ENCODE measurements at regions not wholly inside any gene's neighbourhood (a gene's known extent, or its start where the extent isn't known, plus 50 kb on each side); places are given as distances from the start of the nearest gene placed in this dataset.

DNA sequence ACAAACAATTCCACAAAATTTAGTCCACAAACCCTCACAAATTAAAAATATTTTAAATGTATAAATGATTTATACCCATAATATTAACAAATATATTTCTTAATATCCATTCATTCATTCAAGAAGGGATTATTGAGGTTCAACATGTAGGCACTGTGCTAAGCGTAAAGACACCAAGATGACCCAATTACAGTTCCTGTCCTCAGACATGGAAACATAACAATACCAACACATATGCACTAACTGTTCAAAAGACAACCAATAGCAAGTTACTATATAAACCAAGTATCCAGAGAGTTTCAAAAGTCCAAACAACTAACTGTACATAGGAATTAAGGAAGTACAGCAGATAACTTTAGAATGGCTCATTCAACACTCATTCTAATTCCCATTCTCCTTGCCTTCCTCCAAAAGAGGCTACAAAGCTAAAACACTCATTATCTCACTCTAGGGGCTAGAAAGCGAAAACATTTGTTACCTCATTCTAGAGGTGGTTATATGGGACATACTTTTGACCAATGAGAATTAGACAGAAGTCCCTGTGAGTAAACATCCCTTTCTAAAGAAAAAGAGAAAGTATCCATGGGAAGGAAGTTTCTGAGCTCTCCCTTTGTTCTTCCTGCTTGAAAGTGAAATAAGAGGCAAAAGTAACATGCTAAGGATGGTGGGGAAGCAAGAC, 292.4 kb downstream of the ZEB2 start:
- no peak overlapping the region for H3K4me3 ChIP-seq (ENCODE audit: low read depth, low read length)
- DNase-seq (ENCODE audit: low read depth) = no peak
- TF ChIP-seq, protein P1, sequence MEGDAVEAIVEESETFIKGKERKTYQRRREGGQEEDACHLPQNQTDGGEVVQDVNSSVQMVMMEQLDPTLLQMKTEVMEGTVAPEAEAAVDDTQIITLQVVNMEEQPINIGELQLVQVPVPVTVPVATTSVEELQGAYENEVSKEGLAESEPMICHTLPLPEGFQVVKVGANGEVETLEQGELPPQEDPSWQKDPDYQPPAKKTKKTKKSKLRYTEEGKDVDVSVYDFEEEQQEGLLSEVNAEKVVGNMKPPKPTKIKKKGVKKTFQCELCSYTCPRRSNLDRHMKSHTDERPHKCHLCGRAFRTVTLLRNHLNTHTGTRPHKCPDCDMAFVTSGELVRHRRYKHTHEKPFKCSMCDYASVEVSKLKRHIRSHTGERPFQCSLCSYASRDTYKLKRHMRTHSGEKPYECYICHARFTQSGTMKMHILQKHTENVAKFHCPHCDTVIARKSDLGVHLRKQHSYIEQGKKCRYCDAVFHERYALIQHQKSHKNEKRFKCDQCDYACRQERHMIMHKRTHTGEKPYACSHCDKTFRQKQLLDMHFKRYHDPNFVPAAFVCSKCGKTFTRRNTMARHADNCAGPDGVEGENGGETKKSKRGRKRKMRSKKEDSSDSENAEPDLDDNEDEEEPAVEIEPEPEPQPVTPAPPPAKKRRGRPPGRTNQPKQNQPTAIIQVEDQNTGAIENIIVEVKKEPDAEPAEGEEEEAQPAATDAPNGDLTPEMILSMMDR (IDR thresholded peaks at IDR 0.05; ENCODE audit: insufficient read depth, low read depth, low read length) = no peak

DNA sequence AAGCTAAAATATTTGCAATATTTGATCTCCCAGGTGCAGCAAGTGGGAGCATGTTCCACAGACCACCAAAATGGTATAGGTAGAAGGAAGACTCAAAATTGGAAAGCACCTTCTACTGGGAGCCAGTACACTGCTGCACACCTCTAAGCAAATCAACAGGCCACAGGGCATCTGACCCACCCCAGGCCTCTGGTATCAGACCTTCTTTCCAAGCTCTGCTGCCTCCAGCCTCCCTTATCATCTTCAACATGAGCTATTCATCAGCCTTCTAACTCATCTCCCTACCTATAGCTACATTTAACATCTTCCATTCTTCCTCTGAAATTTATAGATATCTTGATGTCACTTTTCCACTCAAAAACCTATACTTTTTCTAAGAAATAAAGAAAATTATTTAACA, 294.8 kb downstream of the ZEB2 start:
- no peak for DNase-seq (ENCODE audit: low read depth)
- TF ChIP-seq, protein P1 (IDR thresholded peaks at IDR 0.05; ENCODE audit: insufficient read depth, low read depth, low read length) = no peak
- no peak overlapping the region for H3K4me3 ChIP-seq (ENCODE audit: low read depth, low read length)

DNA sequence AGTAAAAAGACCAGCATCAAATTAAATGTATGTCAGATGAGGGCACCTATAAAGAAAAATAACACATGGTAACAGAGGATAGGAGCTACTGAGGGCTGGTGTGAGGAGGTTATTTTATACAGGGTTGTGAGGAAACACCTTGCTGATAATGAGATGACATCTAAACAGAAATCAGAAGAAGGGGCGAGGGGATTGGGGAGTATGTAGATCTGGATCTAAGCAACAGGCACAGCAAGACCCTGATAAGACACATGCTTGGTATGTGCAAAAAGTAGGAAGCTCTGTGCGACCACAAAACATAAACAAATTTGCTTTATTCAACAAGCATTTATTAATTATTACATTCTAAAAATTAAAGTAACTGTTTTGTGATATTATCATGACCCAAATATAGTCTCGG, 295.4 kb downstream of the ZEB2 start:
- no peak for DNase-seq (ENCODE audit: low read depth)
- TF ChIP-seq, protein P1 (IDR thresholded peaks at IDR 0.05; ENCODE audit: insufficient read depth, low read depth, low read length) = no peak
- H3K4me3 ChIP-seq (ENCODE audit: low read depth, low read length) = no peak overlapping the region

DNA sequence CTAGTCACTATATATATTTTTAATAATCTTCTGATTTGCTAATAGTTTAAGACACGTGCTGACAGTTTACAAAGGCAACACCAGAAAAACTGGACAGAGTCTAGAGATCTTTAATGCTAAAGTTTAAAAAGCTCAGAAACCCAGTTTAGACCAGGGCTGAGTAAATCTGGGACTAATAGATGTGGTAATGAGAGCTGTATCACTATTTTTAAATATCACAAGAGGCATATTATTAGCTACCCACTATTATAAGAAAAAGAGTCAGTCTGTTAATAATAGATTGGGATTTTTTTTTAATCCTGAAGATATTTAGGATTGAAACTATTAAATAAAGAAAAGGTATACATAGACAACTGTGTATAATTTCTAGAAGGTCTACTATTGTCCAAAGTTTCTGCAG, 299.9 kb downstream of the ZEB2 start:
- H3K4me3 ChIP-seq (ENCODE audit: low read depth, low read length) = no peak overlapping the region
- no peak for DNase-seq (ENCODE audit: low read depth)
- TF ChIP-seq, protein P1 (IDR thresholded peaks at IDR 0.05; ENCODE audit: insufficient read depth, low read depth, low read length) = no peak

DNA sequence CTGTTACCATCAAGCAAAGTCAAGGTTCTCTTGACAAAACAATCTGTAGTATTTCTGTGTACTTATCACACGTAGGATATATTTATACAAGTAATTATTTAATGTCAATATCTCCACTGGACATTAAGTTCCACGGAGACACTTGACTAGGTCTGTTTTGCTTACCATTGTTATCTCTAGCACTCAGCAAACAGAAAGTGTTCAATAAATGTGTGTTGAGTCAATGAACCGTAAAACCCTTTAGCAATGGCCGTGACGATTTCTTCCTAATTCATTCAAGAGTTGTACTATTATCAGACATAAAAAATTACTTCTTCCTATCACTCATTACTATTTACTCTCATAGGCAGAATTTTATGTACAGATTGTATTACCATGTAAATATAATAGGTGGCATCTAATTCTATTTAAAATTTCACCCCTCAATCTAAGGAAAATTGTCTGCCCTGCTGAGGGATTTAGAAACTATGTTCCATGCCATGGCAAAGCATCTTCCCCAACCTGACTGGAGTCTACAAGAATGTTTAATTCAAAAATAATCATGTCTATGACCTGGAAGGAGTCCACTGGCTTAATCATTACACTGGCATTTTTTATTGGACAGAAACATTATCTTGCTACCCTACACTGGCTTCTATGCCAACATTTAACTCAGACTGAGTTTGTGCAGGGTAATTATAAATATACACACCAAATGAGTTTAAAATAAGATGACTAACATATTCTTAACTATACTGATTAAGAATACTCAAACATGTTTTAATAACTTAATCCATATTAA, 301.9 kb downstream of the ZEB2 start:
- no peak for DNase-seq (ENCODE audit: low read depth)
- TF ChIP-seq, protein P1 (IDR thresholded peaks at IDR 0.05; ENCODE audit: insufficient read depth, low read depth, low read length) = no peak
- no peak overlapping the region for H3K4me3 ChIP-seq (ENCODE audit: low read depth, low read length)

DNA sequence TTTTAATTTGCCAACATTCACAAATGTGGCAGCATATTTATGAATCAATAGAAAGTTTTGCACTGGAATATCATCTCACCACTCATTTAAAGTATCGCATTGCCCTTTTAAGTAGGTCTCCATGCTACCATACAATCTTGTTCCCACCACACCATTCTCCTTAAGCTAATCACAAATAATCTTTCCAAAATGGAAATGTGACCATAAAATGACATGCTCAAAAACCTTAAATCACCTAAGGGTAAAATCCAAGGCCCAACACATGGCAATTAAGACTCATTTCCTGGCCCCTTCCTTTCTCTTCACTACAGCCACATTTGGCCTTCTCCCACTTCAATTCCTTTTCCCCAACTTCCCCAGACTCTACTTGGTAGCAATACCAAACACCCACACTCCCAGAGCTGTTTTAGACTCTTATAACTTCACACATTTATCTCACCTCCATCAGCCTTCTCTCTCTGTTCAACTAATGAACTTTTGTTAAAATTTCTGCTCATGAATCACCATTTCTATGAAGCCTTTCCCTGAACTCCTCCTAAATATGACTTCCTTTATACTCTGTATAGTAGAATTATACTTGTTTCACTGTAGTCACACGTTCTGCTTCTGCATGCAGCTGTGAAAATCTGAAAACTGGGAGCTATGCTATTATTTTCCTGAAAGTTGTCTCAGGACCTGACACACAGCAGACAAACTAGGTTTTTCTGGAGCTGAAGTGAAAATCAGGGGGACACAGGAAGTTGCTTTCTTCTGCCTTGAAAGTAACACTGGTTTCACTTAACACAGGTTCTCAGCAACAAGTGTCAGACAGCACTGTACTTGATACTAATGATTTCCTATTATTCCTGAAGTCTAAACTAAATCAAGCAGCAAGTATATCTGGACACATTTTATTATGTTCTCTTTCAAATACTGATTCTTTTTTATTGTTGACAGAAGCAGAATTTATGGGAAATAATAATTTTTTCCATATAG, 303.9 kb downstream of the ZEB2 start:
- DNase-seq (ENCODE audit: low read depth) = no peak
- H3K4me3 ChIP-seq (ENCODE audit: low read depth, low read length) = no peak overlapping the region
- TF ChIP-seq, protein P1 (IDR thresholded peaks at IDR 0.05; ENCODE audit: insufficient read depth, low read depth, low read length) = no peak

Measured in fibroblast of villous mesenchyme (primary cell).